ENCODE measurements at regions not wholly inside any gene's neighbourhood (a gene's known extent, or its start where the extent isn't known, plus 50 kb on each side); places are given as distances from the start of the nearest gene placed in this dataset.

GRCh38 chr10:64814201-64814600 is 1293.0 kb downstream of the REEP3 start:
- TF ChIP-seq POLR2A (IDR thresholded peaks at IDR 0.05) (no peak), CTCF (IDR thresholded peaks at IDR 0.05) (no peak)

All from body of pancreas (tissue), 4 donors.